H1 (cell line): ENCODE measurements at regions not wholly inside any gene's neighbourhood (a gene's known extent, or its start where the extent isn't known, plus 50 kb on each side); places are given as distances from the start of the nearest gene placed in this dataset.

Source experiments
- CTCF ChIA-PET: fragments of 300-600 bp; sonication (Branson Sonifier 250); formaldehyde crosslinking; loops from one replicate; lab custom pipeline; 2021; ENCODE audit not compliant: partially characterized antibody; lab: Charles Lee
- POLR2A ChIA-PET: fragments of 300-600 bp; sonication (Branson Sonifier 250); formaldehyde crosslinking; loops from one replicate; lab custom pipeline; 2021; ENCODE audit warnings: inconsistent platforms; ENCODE audit not compliant: partially characterized antibody; lab: Charles Lee
- DNase-seq, 2 experiments: peaks; one replicate each; pipeline versions ENCODE4 v3.0.0 to v3.0.0-alpha.2; 2010 to 2022; ENCODE audit warnings: low spot score in 2 of 2, low read depth in 1 of 2, mixed read lengths in 1 of 2
- FAIRE-seq: peaks from 2 replicates; lab custom pipeline; 2011; peaks lifted over from hg19 to GRCh38; lab: Jason Lieb, UNC
- H2AFZ ChIP-seq: 2 replicates; pipeline ENCODE4 v1.8.1; 2012; ENCODE audit warnings: low read length, inconsistent platforms
- H2AK5ac ChIP-seq: 2 replicates; pipeline ENCODE4 v1.6.1; 2013; ENCODE audit warnings: low read depth, low read length
- H2BK120ac ChIP-seq: replicated peaks from 2 replicates; pipeline ENCODE3; 2013; ENCODE audit warnings: low read depth, low read length, inconsistent platforms
- H2BK12ac ChIP-seq: 2 replicates; pipeline ENCODE4 v1.6.1; 2013; ENCODE audit warnings: low read depth, low read length
- H2BK15ac ChIP-seq: 2 replicates; pipeline ENCODE4 v1.6.1; 2013; ENCODE audit warnings: low read length
- H2BK20ac ChIP-seq: 2 replicates; pipeline ENCODE4 v1.6.1; 2013; ENCODE audit warnings: low read length
- H2BK5ac ChIP-seq: 2 replicates; pipeline ENCODE4 v1.6.1; 2013; ENCODE audit warnings: low read depth, low read length
- H3K14ac ChIP-seq: 2 replicates; pipeline ENCODE4 v1.6.1; 2013; ENCODE audit warnings: inconsistent platforms; ENCODE audit not compliant: insufficient read length
- H3K18ac ChIP-seq: 2 replicates; pipeline ENCODE4 v1.6.1; 2013; ENCODE audit warnings: low read length; ENCODE audit errors: extremely low read depth
- H3K23ac ChIP-seq: 2 replicates; pipeline ENCODE4 v1.6.1; 2013; ENCODE audit warnings: inconsistent platforms; ENCODE audit not compliant: insufficient read length
- H3K23me2 ChIP-seq: 2 replicates; pipeline ENCODE4 v1.6.1; 2013; ENCODE audit warnings: low read depth, low read length
- H3K27ac ChIP-seq: 2 replicates; pipeline ENCODE4 v1.6.1; 2011; ENCODE audit warnings: low read depth, low read length, inconsistent platforms
- H3K27me3 ChIP-seq, 4 experiments: replicated peaks in 1 of 4; 1 replicate in 1 of 4; 2 replicates in 3 of 4; pipeline versions ENCODE4 v1.6.1 to v1.8.1; 2011 to 2013; ENCODE audit warnings: low read length in 3 of 4, mild to moderate bottlenecking in 3 of 4, inconsistent platforms in 2 of 4, mixed read lengths in 2 of 4, moderate library complexity in 1 of 4; ENCODE audit not compliant: control insufficient read depth in 3 of 4, insufficient read depth in 3 of 4; ENCODE audit errors: extremely low read depth in 1 of 4
- H3K36me3 ChIP-seq, 4 experiments: 2 replicates each; pipeline versions ENCODE4 v1.6.1 to v1.8.1; 2011 to 2013; ENCODE audit warnings: mild to moderate bottlenecking in 4 of 4, low read length in 3 of 4, moderate library complexity in 2 of 4, control low read depth in 1 of 4, inconsistent platforms in 1 of 4; ENCODE audit not compliant: insufficient read depth in 4 of 4, control insufficient read depth in 2 of 4
- H3K4ac ChIP-seq: replicated peaks from 2 replicates; pipeline ENCODE3; 2013; ENCODE audit warnings: low read length, low read depth, mixed read lengths, inconsistent platforms; ENCODE audit not compliant: insufficient read length
- H3K4me1 ChIP-seq, 4 experiments: replicated peaks in 1 of 4; 1 replicate in 1 of 4; 2 replicates in 3 of 4; pipeline versions ENCODE4 v1.6.1 to v1.8.1; 2011 to 2013; ENCODE audit warnings: low read length in 3 of 4, inconsistent platforms in 2 of 4, mixed read lengths in 1 of 4; ENCODE audit not compliant: insufficient read depth in 4 of 4, control insufficient read depth in 3 of 4
- H3K4me2 ChIP-seq, 2 experiments: 2 replicates each; pipeline versions ENCODE4 v1.6.1 to v1.8.1; 2011 to 2013; ENCODE audit warnings: low read depth in 2 of 2, low read length in 2 of 2, control low read depth in 1 of 2, inconsistent platforms in 1 of 2, mild to moderate bottlenecking in 1 of 2; ENCODE audit not compliant: insufficient read depth in 1 of 2
- H3K4me3 ChIP-seq, 4 experiments: fragments of 200-600, 300-600 bp in 1 of 4; sonication (generic), shearing (Covaris generic), sonication (Bioruptor Twin) in 1 of 4; 2 replicates each; pipeline versions ENCODE4 v1.5.1 to v1.8.1; 2011 to 2016; ENCODE audit warnings: low read length in 4 of 4, low read depth in 3 of 4, control low read depth in 2 of 4, inconsistent platforms in 2 of 4, mild to moderate bottlenecking in 2 of 4, mixed read lengths in 1 of 4, moderate library complexity in 1 of 4; ENCODE audit not compliant: insufficient read depth in 2 of 4; ENCODE audit errors: extremely low read depth in 1 of 4
- H3K56ac ChIP-seq: replicated peaks from 2 replicates; pipeline ENCODE3; 2013; ENCODE audit warnings: low read depth, mild to moderate bottlenecking, mixed read lengths, low read length, inconsistent platforms; ENCODE audit not compliant: insufficient read length
- H3K79me1 ChIP-seq: 2 replicates; pipeline ENCODE4 v1.6.1; 2013; ENCODE audit warnings: low read depth, low read length, control low read depth
- H3K79me2 ChIP-seq, 2 experiments: 2 replicates each; pipeline versions ENCODE4 v1.6.1 to v1.8.1; 2012 to 2013; ENCODE audit warnings: low read length in 2 of 2, mild to moderate bottlenecking in 2 of 2, inconsistent platforms in 1 of 2; ENCODE audit not compliant: insufficient read depth in 2 of 2, control insufficient read depth in 1 of 2
- H3K9ac ChIP-seq, 4 experiments: replicated peaks in 1 of 4; 1 replicate in 1 of 4; 2 replicates in 3 of 4; pipeline versions ENCODE4 v1.6.1 to v1.8.1; 2011 to 2013; ENCODE audit warnings: low read depth in 3 of 4, low read length in 3 of 4, control low read depth in 2 of 4, mild to moderate bottlenecking in 2 of 4, moderate library complexity in 2 of 4, inconsistent platforms in 1 of 4; ENCODE audit errors: extremely low read depth in 1 of 4
- H3K9me3 ChIP-seq, 2 experiments: 2 replicates each; pipeline versions ENCODE4 v1.6.1 to v1.8.1; 2012 to 2013; ENCODE audit warnings: mild to moderate bottlenecking in 2 of 2, moderate library complexity in 2 of 2, control low read depth in 1 of 2, inconsistent platforms in 1 of 2, low read depth in 1 of 2, low read length in 1 of 2, mixed read lengths in 1 of 2; ENCODE audit not compliant: insufficient read depth in 2 of 2
- H4K20me1 ChIP-seq, 2 experiments: replicated peaks in 1 of 2; 2 replicates each; pipeline versions ENCODE3 to v1.8.1; 2011 to 2013; ENCODE audit warnings: inconsistent platforms in 2 of 2, low read length in 2 of 2, mild to moderate bottlenecking in 1 of 2; ENCODE audit not compliant: insufficient read depth in 2 of 2, control insufficient read depth in 1 of 2
- H4K5ac ChIP-seq: 2 replicates; pipeline ENCODE4 v1.6.1; 2013; ENCODE audit warnings: low read length, low read depth, mixed read lengths, inconsistent platforms; ENCODE audit not compliant: insufficient read length
- H4K8ac ChIP-seq: 2 replicates; pipeline ENCODE4 v1.8.0; 2013; ENCODE audit warnings: mild to moderate bottlenecking, moderate library complexity, low read length, inconsistent platforms; ENCODE audit not compliant: insufficient read depth; ENCODE audit errors: extremely low read depth
- H4K91ac ChIP-seq: replicated peaks from 2 replicates; pipeline ENCODE3; 2013; ENCODE audit warnings: low read length, mixed read lengths, inconsistent platforms; ENCODE audit not compliant: insufficient read length
- CBX5 ChIP-seq: fragments of 300-800, 300-1000 bp; sonication (generic); IDR thresholded peaks from 2 replicates; pipeline ENCODE4 v1.7.1; 2016; ENCODE audit warnings: antibody characterized with exemption, low read length, low read depth
- EP300 ChIP-seq, 2 experiments: IDR thresholded peaks; 1 replicate in 1 of 2; 2 replicates in 1 of 2; pipeline ENCODE4 v1.6.1; 2011 to 2012; ENCODE audit warnings: low read depth in 2 of 2, low read length in 2 of 2, mild to moderate bottlenecking in 2 of 2, borderline replicate concordance in 1 of 2, inconsistent platforms in 1 of 2, moderate library complexity in 1 of 2
- TAF1 ChIP-seq: IDR thresholded peaks from 2 replicates; pipeline ENCODE4 v1.6.1; 2011; ENCODE audit warnings: mild to moderate bottlenecking, low read depth, low read length
- USF2 ChIP-seq: IDR thresholded peaks from 2 replicates; pipeline ENCODE4 v1.6.1; 2011; ENCODE audit warnings: low read length, improper control_type of control experiment
- WGBS, 2 experiments: shearing (Covaris generic) in 1 of 2; methylation state at CpG; one replicate each; pipeline versions ENCODE4 v1.1.6 to v1.1.7; 2013 to 2015; ENCODE audit warnings: low lambda C conversion rate in 2 of 2, mixed read lengths in 2 of 2, inconsistent platforms in 1 of 2, low coverage in 1 of 2, missing lambda C conversion rate in 1 of 2; ENCODE audit not compliant: insufficient replicate concordance in 2 of 2, insufficient coverage in 1 of 2, insufficient read length in 1 of 2; ENCODE audit errors: extremely low coverage in 1 of 2, missing lambda C conversion rate in 1 of 2; 5-methylcytosine and 5-hydroxymethylcytosine counted together

- Histone ChIP-seq H4K5ac (no peak overlapping the region), H3K14ac (no peak overlapping the region), H2AFZ (no peak overlapping the region), H3K23me2 (no peaks in the 10 kb centered on the region), H2AK5ac (no peak overlapping the region), H2BK120ac (no peak overlapping the region), H3K4me1 (peaks cover 0 to 8% (median 0%) of the 10 kb centered on the region in 4 experiments; a peak in 1 of 7 replicates), H3K56ac (no peak overlapping the region), H3K79me2 (no peaks in the 10 kb centered on the region), H2BK12ac (no peak overlapping the region), H4K91ac (no peak overlapping the region), H2BK15ac (no peak overlapping the region), H3K4me3 (no peak overlapping the region), H4K20me1 (no peaks in the 10 kb centered on the region), H3K23ac (no peak overlapping the region), H3K4ac (no peak overlapping the region), H3K4me2 (no peak overlapping the region), H2BK5ac (no peak overlapping the region), H3K79me1 (no peaks in the 10 kb centered on the region), H3K18ac (no peak overlapping the region), H4K8ac (no peak overlapping the region), H2BK20ac (no peak overlapping the region), H3K9ac (no peak overlapping the region), H3K36me3 (no peaks in the 10 kb centered on the region), H3K27me3 (no peaks in the 10 kb centered on the region), H3K9me3 (no peaks in the 10 kb centered on the region), H3K27ac (no peak overlapping the region)
- 92% methylated on average over 1 of the region's 1 CpG; no CpG with 5 or more reads in 1 of the 2 experiments for WGBS, 2 experiments
- POLR2A ChIA-PET = no interaction called here
- DNase-seq = no peak
- CTCF ChIA-PET = no interaction called here
- TF ChIP-seq USF2 (no peak), CBX5 (no peak), EP300 (IDR thresholded peaks at IDR 0.05; ENCODE audit: borderline replicate concordance in 1 of 2, low read depth in 2 of 2, low read length in 2 of 2) (no peak), TAF1 (no peak)
- no peak for FAIRE-seq
Measured at GRCh38 chr2:67046591-67046990, 350.5 kb upstream of the ETAA1 start.
